HG02981 (cell line): ENCODE measurements at regions not wholly inside any gene's neighbourhood (a gene's known extent, or its start where the extent isn't known, plus 50 kb on each side); places are given as distances from the start of the nearest gene placed in this dataset.
A peak's percentile ranks its signal among the peaks of the same experiment; 100 is the strongest.
"Not testable (repeated sequence)": the region's sequence is repeated elsewhere in the genome, so short reads cannot be mapped to it uniquely, and the experiment has no call there.

ENCODE experiments used
- ATAC-seq: cut with Tn5 transposase; IDR thresholded peaks from one replicate; pipeline ENCODE4 v1.9.1; 2021; ENCODE audit warnings: mild to moderate bottlenecking, moderate library complexity; ENCODE audit not compliant: unreplicated experiment

DNA sequence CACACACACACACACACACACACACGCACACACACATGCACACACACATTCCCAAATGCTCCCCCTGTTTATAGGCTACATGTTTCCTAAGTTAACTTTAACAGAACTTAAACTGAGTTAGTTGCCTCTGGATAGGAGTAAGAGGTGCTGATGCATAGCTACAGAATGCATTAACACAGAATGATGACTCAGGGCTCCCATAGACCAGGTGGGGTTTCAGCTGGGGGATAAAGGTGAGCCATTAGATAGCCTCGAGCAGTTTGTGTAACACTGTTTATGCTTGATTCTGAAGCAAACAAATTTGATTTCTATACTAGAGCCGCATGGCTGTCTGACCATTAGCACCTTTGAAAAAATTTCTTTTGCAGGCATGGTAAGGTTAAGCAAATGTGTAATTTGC lies 741.0 kb downstream of the PLCL1 start:
- ATAC-seq = no peak

DNA sequence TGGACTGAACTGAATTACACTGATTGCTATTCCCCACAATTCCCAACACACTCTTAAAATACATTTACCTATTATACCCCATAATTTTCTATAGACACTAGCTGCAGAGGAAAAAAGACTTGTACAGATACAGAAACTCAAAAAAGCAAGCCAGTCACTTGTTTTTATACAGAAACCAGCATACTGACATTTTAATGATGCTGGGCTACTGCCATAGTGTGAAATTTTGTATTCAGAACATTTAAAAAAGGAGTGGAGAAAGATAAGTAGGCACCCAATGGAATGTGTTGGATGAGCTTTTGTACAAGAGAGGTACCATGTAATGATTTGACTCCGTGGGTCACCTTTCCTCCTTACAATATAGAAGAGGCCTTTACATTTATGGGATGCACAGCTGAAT lies 740.1 kb downstream of the PLCL1 start:
- ATAC-seq = no peak

DNA sequence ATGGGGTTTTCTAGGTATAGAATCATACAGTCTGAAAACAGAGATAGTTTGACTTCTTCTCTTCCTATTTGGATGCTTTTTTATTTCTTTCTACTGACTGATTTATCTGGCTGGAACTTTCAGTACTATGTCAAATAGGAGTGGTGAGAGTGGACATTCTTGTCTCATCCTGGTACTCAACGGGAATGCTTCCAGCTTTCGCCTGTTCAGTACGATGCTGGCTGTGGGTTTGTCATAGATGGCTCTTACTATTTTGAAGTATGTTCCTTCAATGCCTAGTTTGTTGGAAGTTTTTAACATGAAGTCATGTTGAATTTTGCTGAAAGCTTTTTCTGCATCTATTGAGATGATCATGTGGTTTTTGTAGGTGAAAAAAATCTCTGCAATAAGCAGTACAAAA lies 730.4 kb downstream of the PLCL1 start:
- no peak for ATAC-seq

DNA sequence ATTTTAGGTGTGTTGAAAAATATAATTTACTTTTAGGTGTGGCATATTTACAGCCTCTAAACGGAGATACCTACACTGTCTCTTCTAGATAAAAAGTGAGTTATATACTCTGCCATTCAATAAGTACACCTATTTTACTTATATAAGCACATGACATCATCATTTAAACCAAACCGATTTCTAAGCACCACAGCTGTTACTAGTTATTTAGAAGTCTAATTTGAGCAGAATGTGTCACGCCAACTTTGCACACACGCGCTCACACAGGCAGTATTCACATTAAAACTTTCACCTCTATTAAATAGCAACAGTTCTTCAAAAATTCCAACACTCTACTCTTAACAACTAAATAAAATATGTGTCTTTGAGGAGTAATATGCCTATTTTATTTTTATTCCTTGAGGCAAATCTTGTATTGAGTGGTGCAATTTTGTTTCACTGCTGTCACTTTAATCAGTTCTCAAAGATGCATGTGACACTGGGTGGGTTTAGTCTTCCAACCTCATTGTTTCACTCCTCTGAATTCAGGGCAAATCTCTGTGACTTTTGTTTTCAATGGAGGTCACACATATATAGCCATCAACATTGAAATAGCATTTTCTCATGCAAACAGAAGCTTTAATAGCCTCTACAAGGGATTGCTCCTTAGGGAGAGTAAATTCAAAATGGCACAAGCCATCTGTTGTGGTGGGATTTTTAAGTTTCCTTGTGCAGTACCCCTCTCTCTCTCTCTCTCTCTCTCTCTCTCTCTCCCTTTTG lies 721.0 kb downstream of the PLCL1 start:
- no peak for ATAC-seq

DNA sequence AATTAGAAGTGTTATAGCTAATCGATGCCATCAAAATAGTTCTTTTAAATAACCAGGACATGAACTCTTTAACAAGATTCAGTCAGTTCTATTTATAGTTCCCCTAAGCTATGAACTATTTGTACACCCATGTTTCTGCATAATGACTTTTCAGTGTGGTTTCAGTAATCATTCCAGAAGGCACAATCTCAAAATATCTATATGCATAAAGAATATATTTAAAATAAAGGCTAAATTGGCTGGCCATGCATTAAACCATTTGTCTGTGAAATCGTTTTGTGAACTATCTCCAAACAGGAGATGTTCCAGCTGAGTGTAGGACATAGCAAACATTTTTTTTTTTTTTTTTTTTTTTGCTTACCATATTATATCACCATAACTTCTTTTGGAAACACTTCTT lies 719.3 kb downstream of the PLCL1 start:
- no peak for ATAC-seq

DNA sequence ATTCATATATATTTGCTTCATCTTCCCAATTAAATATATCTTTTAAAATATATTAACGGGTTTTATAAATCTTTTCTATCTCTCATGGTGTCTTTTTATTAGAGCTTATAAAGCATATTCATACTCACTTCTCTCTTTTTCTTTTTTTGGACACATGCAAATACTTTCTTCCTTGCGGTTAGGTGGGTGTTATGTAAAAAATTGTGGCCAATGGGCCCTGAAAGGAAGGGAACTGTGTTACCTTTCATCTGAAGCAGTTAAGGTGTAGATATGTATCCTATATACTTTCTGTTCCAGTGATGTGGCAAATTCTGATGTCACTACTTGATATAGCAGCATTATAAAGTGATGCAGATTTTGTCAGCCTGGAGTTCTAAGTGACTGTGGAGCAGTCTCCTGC lies 714.5 kb downstream of the PLCL1 start:
- ATAC-seq = peak; percentile 46

DNA sequence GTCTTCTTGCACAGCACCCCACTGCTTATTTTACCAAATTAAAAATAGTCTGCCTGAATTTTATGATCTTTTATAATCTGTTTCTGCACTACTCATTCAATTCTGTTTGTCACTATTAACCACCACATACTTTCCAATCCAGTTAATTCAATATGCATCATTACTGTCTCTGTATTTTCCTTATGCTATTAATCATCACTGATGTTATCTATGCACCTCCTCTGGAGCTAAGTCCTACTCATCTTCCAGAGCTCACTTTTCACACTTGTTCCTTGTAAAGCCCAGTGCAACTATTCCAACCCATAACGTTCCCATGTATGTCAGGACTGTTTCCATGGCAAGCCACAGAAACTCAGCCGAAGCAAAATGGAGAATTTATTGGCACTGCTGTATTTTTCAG lies 713.6 kb downstream of the PLCL1 start:
- no peak for ATAC-seq

DNA sequence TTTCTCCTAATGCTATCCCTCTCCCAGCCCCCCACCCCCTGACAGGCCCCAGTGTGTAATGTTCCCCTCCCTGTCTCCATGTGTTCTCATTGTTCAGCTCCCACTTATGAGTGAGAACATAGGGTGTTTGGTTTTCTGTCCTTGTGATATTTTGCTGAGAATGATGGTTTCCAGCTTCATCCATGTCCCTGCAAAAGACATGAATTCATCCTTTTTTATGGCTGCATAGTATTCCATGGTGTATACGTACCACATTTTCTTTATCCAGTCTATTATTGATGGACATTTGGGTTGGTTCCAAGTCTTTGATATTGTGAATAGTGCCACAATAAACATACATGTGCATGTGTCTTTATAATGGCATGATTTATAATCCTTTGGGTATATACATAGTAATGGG lies 704.2 kb downstream of the PLCL1 start:
- ATAC-seq = not testable (repeated sequence)

DNA sequence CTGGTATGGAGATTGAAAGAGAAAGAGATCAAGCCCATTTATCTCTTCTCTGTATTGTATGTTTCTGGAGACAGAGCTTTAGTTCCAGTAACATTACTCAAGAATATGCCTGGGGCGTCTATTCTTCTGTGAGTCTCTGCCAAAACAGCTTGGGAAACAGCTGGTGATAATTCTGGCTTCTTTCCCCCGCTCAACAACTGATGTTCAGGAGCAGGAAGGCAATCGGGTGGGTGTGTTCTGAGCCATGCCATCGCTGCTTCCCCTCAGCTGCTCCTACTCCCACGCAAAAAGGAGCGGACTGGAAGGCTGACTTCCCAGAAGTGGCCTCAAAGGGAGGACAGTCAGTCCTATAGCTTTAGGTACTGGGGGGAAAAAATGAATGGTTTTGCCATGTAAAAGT lies 695.1 kb downstream of the PLCL1 start:
- ATAC-seq = no peak

DNA sequence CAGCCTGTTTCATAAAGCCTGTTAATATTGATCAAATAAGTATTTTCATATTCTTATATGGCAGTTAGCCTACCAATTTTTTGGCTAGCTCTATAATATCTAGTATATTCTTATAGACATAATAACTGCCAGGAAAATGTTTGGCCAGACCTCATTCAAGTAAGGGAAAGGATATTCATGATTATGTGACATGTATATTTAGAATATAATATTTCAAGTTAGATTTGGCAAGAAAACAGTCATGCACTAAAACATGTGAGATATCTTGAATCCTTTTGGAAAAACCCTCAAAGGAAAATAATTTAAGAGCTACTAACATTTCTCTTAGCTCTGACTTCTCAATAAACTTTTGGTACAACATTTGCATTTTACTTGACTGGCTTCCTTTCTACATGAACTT lies 694.1 kb downstream of the PLCL1 start:
- ATAC-seq = no peak

DNA sequence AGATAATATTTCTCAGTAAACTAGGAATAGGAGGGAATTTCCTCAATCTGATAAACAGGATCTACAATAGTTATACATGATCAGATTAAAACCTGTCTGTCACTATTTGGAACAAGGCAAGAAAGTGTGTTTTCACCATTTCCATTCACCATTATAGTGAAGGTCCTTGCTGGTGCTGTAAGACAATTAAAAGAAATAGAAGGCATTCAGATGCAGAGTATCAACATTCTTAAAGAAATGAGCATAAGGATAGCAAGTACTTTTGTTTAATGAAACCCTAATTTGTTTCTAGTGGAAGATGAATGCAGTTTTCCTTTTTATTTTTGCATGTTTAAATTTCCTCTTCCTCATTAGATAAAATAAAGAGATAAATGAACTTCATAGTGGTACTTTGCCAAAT lies 693.7 kb downstream of the PLCL1 start:
- no peak for ATAC-seq

DNA sequence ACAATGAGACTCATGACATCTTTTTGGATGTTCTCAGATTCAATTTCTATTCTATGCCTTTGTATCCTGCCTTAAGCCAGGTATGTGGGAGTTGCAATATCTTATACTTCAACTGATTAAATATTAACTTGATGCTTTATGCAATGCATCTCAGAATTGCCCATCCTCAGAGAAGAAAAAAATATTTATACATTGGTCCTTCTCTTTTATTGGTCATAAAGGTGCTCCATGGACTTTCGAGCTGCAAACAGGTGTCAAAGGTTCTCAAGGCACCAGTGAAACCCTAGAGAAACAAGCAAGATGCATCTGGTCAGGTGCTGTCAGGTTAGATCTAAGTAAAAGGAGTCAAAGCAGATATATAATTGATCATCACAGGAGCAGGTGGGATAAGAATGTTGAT lies 690.5 kb downstream of the PLCL1 start:
- ATAC-seq = no peak

DNA sequence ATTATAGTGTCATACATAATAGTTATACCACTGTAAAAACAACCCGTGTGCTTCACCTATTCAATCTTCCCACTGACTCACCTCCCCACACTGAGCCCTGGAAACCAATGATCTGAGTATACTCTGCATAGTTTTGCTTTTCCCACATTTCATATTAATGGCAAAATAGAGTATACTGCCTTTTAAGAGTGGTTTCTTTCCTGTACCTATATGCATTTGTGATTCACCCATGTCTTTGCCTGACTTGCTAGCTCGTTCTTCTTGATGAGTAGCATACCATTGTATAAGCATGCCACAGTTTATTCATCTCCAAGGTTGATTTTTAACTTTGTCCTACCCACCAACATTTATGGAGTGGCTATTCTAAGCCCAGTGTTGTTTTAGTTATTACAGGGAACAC lies 686.4 kb downstream of the PLCL1 start:
- ATAC-seq = no peak

DNA sequence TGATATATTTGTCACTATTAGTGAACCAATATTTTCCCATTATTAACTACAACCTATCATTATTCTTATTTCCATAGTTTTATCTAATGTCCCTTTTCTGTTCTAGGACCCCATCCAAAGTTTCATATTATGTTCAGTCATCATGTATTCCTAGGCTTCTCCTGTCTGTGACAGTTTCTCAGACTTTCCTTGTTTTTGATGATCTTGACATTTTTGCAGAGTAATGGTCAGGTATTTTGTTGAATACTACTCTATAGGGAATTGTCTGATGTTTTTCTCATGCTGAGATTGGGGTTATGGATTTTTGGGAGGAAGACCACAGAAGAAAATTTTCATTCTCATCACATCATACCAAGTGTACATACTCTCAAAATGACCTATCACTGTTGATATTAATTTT lies 684.6 kb downstream of the PLCL1 start:
- ATAC-seq = no peak

DNA sequence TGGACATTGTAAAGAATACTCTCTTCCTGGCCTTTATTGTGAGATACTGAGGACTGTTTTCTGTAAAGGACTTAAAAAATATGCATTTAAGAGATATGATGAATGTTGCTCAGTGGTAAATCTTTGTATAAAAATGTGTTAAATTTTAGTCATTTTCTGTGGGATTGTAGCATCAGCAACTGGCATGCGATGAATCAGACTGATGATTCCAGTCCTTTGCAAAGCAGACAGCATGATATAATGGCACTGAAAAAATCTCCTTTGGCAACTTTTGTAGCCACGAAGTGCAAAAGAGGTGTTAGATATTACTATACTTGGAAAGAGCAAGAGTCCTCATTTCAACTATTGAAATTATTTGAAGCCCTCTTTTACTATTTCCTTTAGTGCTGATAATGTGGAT lies 678.7 kb downstream of the PLCL1 start:
- ATAC-seq = no peak

DNA sequence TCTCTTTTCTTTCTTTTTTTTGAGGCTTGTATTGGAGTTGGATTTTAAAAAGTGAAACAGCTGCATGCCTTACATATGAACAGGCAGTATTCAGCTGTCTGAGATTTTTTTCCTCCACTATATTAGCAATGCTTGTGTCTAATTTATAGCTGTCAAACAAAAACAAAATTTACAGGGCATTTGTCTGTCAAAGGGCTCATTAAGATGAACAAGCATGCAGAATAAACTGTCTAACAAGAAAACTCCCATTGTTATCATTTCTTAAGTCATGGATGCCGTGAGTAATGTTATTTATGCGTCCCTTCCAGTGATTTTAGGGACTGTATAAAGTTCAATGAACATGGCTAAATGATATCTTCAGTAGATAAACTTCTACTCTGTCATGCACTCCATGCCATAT lies 674.7 kb downstream of the PLCL1 start:
- no peak for ATAC-seq

DNA sequence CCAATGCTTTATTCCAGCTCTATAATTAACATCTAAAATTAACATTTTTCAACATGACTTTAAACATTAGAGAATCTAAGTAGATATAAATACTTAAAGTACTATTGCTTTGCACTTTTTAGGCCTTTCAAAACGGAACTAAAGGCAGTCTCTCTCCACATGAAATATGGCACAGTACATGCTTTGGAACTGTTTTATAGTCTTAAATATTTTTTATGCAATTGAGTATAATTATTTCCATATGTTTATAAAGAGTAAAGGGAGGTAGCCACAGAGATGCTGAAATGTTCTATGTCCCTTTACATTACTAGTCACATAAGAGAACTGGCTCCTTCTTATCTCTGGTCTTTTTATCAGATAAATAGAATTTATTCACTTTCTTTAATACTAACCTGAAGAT lies 674.0 kb downstream of the PLCL1 start:
- no peak for ATAC-seq

DNA sequence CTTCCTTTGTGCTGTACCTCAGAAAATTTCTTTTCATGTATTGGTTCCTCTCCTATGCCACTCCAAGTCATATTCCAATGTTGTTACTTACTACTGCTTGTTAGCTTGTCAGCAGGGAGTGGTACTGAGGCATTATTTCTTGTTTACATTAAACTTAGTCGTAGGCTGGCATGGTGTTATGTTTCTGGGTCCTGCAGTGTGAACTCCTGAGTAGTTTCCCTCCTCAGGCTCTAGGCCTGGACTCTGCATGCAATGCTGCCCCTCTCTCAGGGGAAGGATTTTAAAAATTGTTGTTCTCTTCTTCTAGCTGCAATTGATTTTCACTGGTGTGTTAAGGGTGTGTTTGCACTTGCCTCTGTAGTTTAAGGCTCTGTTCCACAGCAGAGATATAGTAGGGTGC lies 671.6 kb downstream of the PLCL1 start:
- no peak for ATAC-seq

DNA sequence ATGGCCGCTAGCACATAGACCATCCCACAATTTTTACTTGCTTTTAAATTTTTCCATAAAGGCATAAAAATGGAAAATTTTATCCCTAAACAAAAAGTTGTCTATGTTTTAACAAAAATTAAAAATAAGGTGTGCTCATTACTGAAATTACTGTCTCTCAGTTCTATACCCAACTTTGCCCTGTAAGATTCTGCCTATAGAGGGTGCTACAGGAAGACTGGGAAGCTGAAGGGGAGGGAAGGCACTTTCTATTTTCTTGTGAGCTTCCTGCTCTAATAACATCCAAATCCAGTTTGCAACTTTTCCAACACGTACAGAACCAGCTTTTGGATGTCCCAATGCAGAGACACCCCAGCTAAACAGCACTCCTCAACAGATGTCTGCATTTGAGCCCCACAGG lies 666.9 kb downstream of the PLCL1 start:
- no peak for ATAC-seq

DNA sequence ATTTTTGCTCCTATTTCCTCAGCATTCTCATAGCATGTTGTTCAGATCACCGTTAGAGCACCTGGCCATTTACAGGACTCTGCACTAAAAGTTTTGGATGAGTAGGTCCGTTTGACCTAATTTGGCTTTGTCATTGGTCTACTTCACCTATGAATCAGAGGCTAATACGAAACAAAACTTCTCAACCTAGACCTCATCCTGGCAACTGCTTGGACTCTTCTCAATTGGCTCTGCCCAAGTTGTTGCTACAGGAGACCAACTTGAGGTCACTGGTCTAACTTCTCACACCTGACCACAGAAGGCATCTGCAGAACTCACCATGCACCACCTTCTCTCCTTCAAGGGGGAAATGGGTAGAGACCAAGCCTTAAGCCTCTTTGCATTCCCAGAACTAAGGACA lies 663.7 kb downstream of the PLCL1 start:
- no peak for ATAC-seq

DNA sequence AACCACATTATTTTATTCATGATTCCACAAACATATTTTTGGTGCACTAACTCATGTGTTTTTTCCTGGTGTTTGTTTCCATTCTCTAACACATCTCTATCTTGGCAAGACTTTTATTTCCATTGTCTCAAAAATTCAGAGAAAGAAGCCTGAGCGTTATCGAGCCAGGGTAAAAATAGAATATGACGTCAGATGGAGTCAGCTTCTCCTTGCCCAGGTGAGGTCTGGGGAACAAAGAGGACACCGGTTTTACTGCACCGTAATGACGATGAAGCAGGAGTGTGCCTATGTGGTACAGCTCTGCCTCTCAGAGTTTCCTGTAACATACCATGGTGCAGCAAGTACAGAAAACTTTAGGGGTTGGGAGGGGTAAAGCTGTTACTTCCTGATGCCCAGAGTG lies 661.6 kb downstream of the PLCL1 start:
- ATAC-seq = no peak

DNA sequence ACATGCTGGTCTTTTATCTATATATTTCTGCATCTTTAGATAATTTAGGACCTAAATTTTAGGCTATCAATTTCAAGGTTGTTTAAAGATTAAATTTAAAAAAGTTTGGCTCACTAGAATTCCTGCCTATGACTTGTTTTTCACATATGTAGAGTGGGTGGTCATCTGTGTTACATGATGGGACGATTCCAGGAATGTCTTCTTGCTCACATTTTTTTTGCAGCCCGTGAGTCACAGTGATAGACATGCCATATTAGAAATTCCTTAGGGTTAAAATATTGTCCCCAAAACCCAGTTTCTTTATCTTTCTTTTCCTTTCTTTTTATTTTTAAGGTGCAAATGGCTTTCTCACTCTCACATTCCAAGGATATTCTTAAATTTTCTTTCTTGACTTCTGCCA lies 652.0 kb downstream of the PLCL1 start:
- no peak for ATAC-seq

DNA sequence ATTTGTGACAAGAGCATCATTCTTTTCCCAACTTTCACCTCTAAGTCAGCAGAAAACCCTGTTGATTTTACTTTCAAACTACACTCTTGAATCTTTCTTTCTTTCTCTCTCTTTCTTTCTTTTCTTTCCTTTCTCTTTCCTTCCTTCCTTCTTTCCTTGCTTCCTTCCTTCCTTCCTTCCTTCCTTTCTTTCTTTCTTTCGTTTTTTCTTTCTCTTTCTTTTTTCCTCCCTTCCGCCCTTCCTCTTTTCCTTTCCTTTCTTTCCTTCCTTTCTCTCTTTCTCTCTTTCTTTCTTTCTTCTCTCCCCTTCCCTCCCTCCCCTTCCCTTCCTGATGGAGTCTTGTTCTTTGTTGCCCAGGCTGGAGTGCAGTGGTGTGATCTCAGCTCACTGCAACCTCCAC lies 649.5 kb downstream of the PLCL1 start:
- ATAC-seq = no peak
